SK-N-SH treated with all-trans-retinoic acid at 6 μM for 48 hours (cell line): ENCODE measurements at regions not wholly inside any gene's neighbourhood (a gene's known extent, or its start where the extent isn't known, plus 50 kb on each side); places are given as distances from the start of the nearest gene placed in this dataset.
A peak's percentile ranks its signal among the peaks of the same experiment; 100 is the strongest.

Source experiments
- ATAC-seq: fragments of 200-7000 bp; cut with Tn5 transposase; 3 replicates; pipeline ENCODE4 v1.9.1; 2020; ENCODE audit warnings: mild to moderate bottlenecking, moderate library complexity
- BACH2 ChIP-seq: fragments of 250-450 bp; sonication (Bioruptor Pico); IDR thresholded peaks from 2 replicates; pipeline ENCODE4 v1.9.0; 2021; ENCODE audit warnings: mild to moderate bottlenecking, borderline replicate concordance
- CREB5 ChIP-seq: fragments of 250-450 bp; sonication (Bioruptor Pico); IDR thresholded peaks from 2 replicates; pipeline ENCODE4 v1.5.1; 2020; ENCODE audit warnings: low read depth, mild to moderate bottlenecking, moderate library complexity
- CSDC2 ChIP-seq: fragments of 250-450 bp; sonication (Bioruptor Pico); IDR thresholded peaks from 2 replicates; pipeline ENCODE4 v1.5.0; 2020; ENCODE audit warnings: mild to moderate bottlenecking, moderate library complexity
- CSRNP3 ChIP-seq: fragments of 250-450 bp; sonication (Bioruptor Pico); IDR thresholded peaks from 2 replicates; pipeline ENCODE4 v1.5.1; 2021; ENCODE audit warnings: mild to moderate bottlenecking, moderate library complexity
- GLIS3 ChIP-seq: fragments of 250-450 bp; sonication (Bioruptor Pico); IDR thresholded peaks from 2 replicates; pipeline ENCODE4 v1.5.0; 2020; ENCODE audit warnings: mild to moderate bottlenecking, moderate library complexity
- ISL1 ChIP-seq: fragments of 250-450 bp; sonication (Bioruptor Pico); IDR thresholded peaks from 2 replicates; pipeline ENCODE4 v2.1.2; 2022; ENCODE audit warnings: mild to moderate bottlenecking, moderate library complexity
- OSR1 ChIP-seq: fragments of 250-450 bp; sonication (Bioruptor Pico); IDR thresholded peaks from 2 replicates; pipeline ENCODE4 v1.8.0; 2022; ENCODE audit warnings: moderate library complexity, mild to moderate bottlenecking, inconsistent platforms
- PATZ1 ChIP-seq: fragments of 250-450 bp; sonication (Bioruptor Pico); IDR thresholded peaks from 2 replicates; pipeline ENCODE4 v1.8.0; 2020; ENCODE audit warnings: mild to moderate bottlenecking, moderate library complexity, borderline replicate concordance
- POU6F1 ChIP-seq: fragments of 250-450 bp; sonication (Bioruptor Pico); IDR thresholded peaks from 2 replicates; pipeline ENCODE4 v1.8.0; 2021; ENCODE audit warnings: low read depth, mild to moderate bottlenecking, moderate library complexity, borderline replicate concordance
- PPARA ChIP-seq: fragments of 250-450 bp; sonication (Bioruptor Pico); IDR thresholded peaks from 2 replicates; pipeline ENCODE4 v1.5.0; 2020; ENCODE audit warnings: mild to moderate bottlenecking, borderline replicate concordance
- RARB ChIP-seq: fragments of 250-450 bp; sonication (Bioruptor Pico); IDR thresholded peaks from 2 replicates; pipeline ENCODE4 v1.8.0; 2021; ENCODE audit warnings: mild to moderate bottlenecking, moderate library complexity
- SNAI2 ChIP-seq: fragments of 250-450 bp; sonication (Bioruptor Pico); IDR thresholded peaks from 2 replicates; pipeline ENCODE4 v1.5.0; 2020; ENCODE audit warnings: mild to moderate bottlenecking, moderate library complexity
- TCF4 ChIP-seq: fragments of 250-450 bp; sonication (Bioruptor Pico); IDR thresholded peaks from 2 replicates; pipeline ENCODE4 v1.8.0; 2021; ENCODE audit warnings: mild to moderate bottlenecking, moderate library complexity, borderline replicate concordance
- TSHZ2 ChIP-seq: fragments of 250-450 bp; sonication (Bioruptor Pico); IDR thresholded peaks from 2 replicates; pipeline ENCODE4 v1.5.0; 2020; ENCODE audit warnings: mild to moderate bottlenecking, moderate library complexity
- ZC3H10 ChIP-seq: fragments of 250-450 bp; sonication (Bioruptor Pico); IDR thresholded peaks from 2 replicates; pipeline ENCODE4 v1.5.1; 2021; ENCODE audit warnings: mild to moderate bottlenecking, moderate library complexity
- ZFP3 ChIP-seq: fragments of 250-450 bp; sonication (Bioruptor Pico); IDR thresholded peaks from 2 replicates; pipeline ENCODE4 v1.5.0; 2020; ENCODE audit warnings: mild to moderate bottlenecking, moderate library complexity
- ZFP30 ChIP-seq: fragments of 450-650 bp; formaldehyde crosslinking; IDR thresholded peaks from 2 replicates; pipeline ENCODE4 v1.5.0; 2022; ENCODE audit warnings: mild to moderate bottlenecking, moderate library complexity
- ZNF565 ChIP-seq: fragments of 450-650 bp; formaldehyde crosslinking; conservative IDR thresholded peaks from 2 replicates; pipeline ENCODE4 v1.5.0; 2020; ENCODE audit warnings: low read depth, mild to moderate bottlenecking, moderate library complexity
- ZNF70 ChIP-seq: fragments of 450-650 bp; formaldehyde crosslinking; IDR thresholded peaks from 2 replicates; pipeline ENCODE4 v1.5.0; 2020; ENCODE audit warnings: mild to moderate bottlenecking, moderate library complexity
- ZNF8 ChIP-seq: fragments of 450-650 bp; formaldehyde crosslinking; IDR thresholded peaks from 2 replicates; pipeline ENCODE4 v1.5.0; 2020; ENCODE audit warnings: mild to moderate bottlenecking, moderate library complexity

GRCh38 chr14:53376064-53376463, 222.9 kb upstream of the DDHD1 start:
- ATAC-seq = no peak
- no peak for TF ChIP-seq TSHZ2 (CRISPR knock-in tag)
- TF ChIP-seq PPARA (CRISPR knock-in tag) = no peak
- TF ChIP-seq ZFP30 (CRISPR knock-in tag) = no peak
- TF ChIP-seq SNAI2 (CRISPR knock-in tag) = no peak
- TF ChIP-seq CSRNP3 (CRISPR knock-in tag) = no peak
- TF ChIP-seq ZNF8 (CRISPR knock-in tag) = no peak
- no peak for TF ChIP-seq CSDC2 (CRISPR knock-in tag)
- TF ChIP-seq PATZ1 (CRISPR knock-in tag) = no peak
- no peak for TF ChIP-seq BACH2 (CRISPR knock-in tag)

- no peak for TF ChIP-seq BACH2 (CRISPR knock-in tag)
- no peak for TF ChIP-seq ISL1 (CRISPR knock-in tag)
- TF ChIP-seq PPARA (CRISPR knock-in tag) = no peak
- no peak for TF ChIP-seq GLIS3 (CRISPR knock-in tag)
- no peak for TF ChIP-seq ZNF565 (CRISPR knock-in tag)
- no peak for TF ChIP-seq TCF4 (CRISPR knock-in tag)
- no peak for ATAC-seq
Measured at GRCh38 chr14:53375599-53375998, 222.5 kb upstream of the DDHD1 start.

GRCh38 chr14:53368711-53369201, 215.6 kb upstream of the DDHD1 start:
- TF ChIP-seq TSHZ2 (CRISPR knock-in tag) = no peak
- TF ChIP-seq POU6F1 = 0 out of 2 replicates have a peak, but pooled peaks have one; percentile 20
- TF ChIP-seq ZNF70 (CRISPR knock-in tag) = no peak
- peak; percentile 82 for TF ChIP-seq ISL1 (CRISPR knock-in tag)
- no peak for ATAC-seq

- TF ChIP-seq OSR1 (CRISPR knock-in tag) (no peak), GLIS3 (CRISPR knock-in tag) (no peak), ZC3H10 (CRISPR knock-in tag) (no peak), ISL1 (CRISPR knock-in tag) (no peak), ZNF8 (CRISPR knock-in tag) (no peak), ZNF70 (CRISPR knock-in tag) (no peak), RARB (CRISPR knock-in tag) (no peak), BACH2 (CRISPR knock-in tag) (no peak), ZFP3 (no peak), CREB5 (CRISPR knock-in tag) (no peak)
- TF ChIP-seq, all 23 proteins: peak for 0
Measured at GRCh38 chr14:53368066-53368465, 214.9 kb upstream of the DDHD1 start.

More at GRCh38 chr14:53368066-53368465, 214.9 kb upstream of the DDHD1 start:
- ATAC-seq = no peak
